HUES6 (cell line): ENCODE measurements at regions not wholly inside any gene's neighbourhood (a gene's known extent, or its start where the extent isn't known, plus 50 kb on each side); places are given as distances from the start of the nearest gene placed in this dataset.

Source experiments
- H3K27ac ChIP-seq: 2 replicates; pipeline ENCODE4 v1.7.0; 2013; ENCODE audit warnings: low read depth, mild to moderate bottlenecking, low read length, inconsistent platforms
- H3K27me3 ChIP-seq: 2 replicates; pipeline ENCODE4 v1.6.1; 2013; ENCODE audit warnings: low read length; ENCODE audit not compliant: control insufficient read depth, insufficient read depth
- H3K36me3 ChIP-seq: 2 replicates; pipeline ENCODE4 v1.6.1; 2013; ENCODE audit warnings: low read length; ENCODE audit not compliant: control insufficient read depth, insufficient read depth
- H3K4me1 ChIP-seq: 2 replicates; pipeline ENCODE4 v1.6.1; 2013; ENCODE audit warnings: low read length; ENCODE audit not compliant: control insufficient read depth, insufficient read depth
- H3K4me3 ChIP-seq: 2 replicates; pipeline ENCODE4 v1.5.1; 2013; ENCODE audit warnings: low read depth, low read length
- H3K9ac ChIP-seq: one replicate; pipeline ENCODE4 v1.6.1; 2013; ENCODE audit warnings: mild to moderate bottlenecking, low read length
- H3K9me3 ChIP-seq: 2 replicates; pipeline ENCODE4 v1.6.1; 2013; ENCODE audit warnings: low read depth, low read length; ENCODE audit not compliant: control insufficient read depth, insufficient read depth

DNA sequence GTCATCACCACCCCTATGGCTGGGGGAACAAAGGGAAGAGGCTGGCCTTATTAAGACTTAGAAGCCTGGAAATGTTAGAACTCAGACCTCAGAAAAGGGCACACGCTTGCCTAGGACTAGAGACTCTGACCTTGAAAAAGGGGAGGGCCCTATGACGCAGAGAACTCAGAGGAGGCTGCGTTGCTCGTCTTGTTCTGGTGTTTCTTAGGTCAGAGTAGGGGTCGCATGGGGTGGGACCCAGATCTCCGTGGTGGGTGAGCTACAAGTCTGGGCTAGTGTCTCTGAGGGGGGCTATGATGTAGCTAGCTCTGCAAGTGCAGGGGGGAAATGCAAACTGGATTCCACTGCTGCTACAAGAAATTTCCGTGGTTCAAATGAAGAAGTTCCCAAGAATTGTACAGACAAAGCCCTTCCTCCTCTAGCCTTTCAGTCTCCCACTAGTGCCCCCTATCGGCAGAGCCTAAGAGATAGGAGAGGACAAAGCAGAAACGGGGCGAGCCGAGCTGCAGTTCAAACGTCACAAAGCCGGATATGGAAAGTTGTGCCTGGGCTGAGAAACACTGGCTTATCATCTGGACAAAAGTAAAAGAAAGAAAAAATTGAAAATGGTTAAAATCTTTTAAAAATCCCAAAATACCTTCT, 392.9 kb upstream of the ROBO2 start:
- H3K9ac ChIP-seq, result no peak overlapping the region
- H3K4me3 ChIP-seq, result no peak overlapping the region
- no peaks in the 10 kb centered on the region for H3K9me3 ChIP-seq
- H3K36me3 ChIP-seq, result no peaks in the 10 kb centered on the region
- H3K27me3 ChIP-seq, result no peaks in the 10 kb centered on the region
- no peaks in the 10 kb centered on the region for H3K4me1 ChIP-seq
- H3K27ac ChIP-seq, result no peak overlapping the region

DNA sequence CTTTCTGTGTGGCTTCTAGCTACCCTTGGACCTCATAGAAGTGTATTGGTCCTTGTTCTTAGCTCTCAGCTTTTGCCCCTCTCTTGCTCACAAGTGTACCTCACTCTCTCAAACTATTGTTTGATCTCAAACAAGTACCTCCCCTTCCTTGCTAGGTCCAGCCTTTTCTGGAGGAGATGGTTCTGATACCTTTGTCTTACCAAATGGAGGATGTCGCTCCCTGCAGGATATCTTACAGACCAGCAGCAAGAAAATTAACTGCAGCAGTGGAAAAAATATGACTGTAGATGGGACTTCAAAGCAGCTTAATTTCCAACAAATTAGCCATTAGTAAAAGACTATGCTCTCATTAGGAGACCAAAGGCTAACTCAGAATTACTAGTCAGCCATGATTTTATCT, 388.1 kb upstream of the ROBO2 start:
- Histone ChIP-seq H3K27ac (no peak overlapping the region), H3K9ac (no peak overlapping the region), H3K9me3 (no peaks in the 10 kb centered on the region), H3K4me3 (no peak overlapping the region), H3K36me3 (no peaks in the 10 kb centered on the region), H3K4me1 (peaks cover 13% of the 10 kb centered on the region; the same call in 1 of the 2 replicates), H3K27me3 (peaks cover 11% of the 10 kb centered on the region; the same call in 1 of the 2 replicates)

DNA sequence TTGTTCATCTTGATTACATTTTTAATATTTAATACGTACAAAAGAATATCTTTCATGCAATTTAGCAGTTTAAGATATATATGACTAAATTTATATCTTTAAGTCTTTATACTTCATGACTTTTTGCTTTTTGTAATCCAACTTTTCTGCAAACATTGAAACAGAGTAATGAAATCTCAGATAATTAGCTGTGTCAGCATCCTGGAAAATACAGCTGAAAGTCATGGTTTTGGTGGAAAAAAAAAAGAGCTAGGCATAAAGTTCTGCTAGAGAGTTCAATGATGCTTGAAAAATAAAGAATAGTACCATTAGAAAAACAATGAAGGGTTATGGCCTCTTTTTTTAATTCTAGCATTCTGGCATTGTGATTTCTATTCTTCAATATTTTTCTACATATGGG, 387.4 kb upstream of the ROBO2 start:
- Histone ChIP-seq H3K9ac (no peak overlapping the region), H3K4me1 (peaks cover 13% of the 10 kb centered on the region; the same call in 1 of the 2 replicates), H3K27me3 (peaks cover 11% of the 10 kb centered on the region; the same call in 1 of the 2 replicates), H3K4me3 (no peak overlapping the region), H3K36me3 (no peaks in the 10 kb centered on the region), H3K9me3 (no peaks in the 10 kb centered on the region), H3K27ac (no peak overlapping the region)

DNA sequence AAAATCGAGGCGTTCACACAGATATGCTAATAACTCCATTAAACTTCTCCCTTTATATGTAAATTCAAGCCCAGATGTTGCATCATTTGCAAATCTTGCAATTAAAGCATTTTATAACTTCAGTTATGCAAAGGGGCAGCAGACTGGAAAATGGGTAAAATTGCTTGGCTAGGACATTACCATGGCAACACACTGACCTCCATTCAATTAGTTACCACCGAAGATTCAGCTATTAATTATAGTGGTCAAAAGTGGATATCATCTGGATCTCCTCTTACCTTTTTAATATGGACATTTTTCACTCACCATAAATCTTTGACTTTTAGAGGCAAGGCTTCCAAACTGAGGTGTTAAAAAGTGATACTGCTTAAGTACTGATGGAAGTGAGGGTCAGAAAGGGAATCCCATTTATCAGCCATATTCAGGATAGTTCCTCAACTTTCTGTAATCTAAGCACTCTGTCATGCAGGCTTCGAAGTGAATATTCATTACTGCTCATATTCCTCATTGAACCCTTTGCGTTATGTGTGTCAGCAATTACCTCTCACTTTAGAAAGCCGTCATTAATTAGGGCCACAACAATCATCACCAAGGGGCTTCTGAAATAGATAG, 386.2 kb upstream of the ROBO2 start:
- Histone ChIP-seq H3K27me3 (peaks cover 11% of the 10 kb centered on the region; the same call in 1 of the 2 replicates), H3K27ac (no peak overlapping the region), H3K4me1 (peaks cover 13% of the 10 kb centered on the region; the same call in 1 of the 2 replicates), H3K4me3 (no peak overlapping the region), H3K9me3 (no peaks in the 10 kb centered on the region), H3K9ac (no peak overlapping the region), H3K36me3 (no peaks in the 10 kb centered on the region)

DNA sequence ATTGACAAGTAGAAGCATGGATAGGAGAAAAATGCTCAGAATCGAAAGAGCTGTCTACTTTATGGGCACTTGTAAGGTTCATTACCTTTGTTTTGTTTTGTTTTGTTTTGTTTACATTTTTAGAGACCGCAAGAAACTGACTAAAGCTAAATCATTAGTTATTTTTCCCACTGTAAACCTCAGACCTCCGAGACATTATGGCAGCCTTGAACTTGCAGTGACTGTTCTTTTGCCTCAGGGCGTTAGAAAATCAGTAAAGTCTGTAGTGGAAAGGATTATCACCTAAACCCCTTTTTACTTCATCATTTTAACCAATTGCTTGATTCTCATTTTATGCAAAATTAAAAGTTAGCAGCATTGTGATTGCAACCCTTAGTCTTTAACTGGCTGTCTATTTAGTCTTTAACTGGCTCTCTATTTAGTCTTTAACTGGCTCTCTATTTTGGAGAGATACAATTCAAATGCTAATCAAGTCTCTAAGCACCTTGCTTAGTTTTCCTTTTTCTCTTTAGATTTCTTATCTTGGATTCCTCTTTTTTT, 383.3 kb upstream of the ROBO2 start:
- Histone ChIP-seq H3K9ac (no peak overlapping the region), H3K27me3 (peaks cover 11% of the 10 kb centered on the region; the same call in 1 of the 2 replicates), H3K36me3 (no peaks in the 10 kb centered on the region), H3K27ac (no peak overlapping the region), H3K4me1 (peaks cover 26% of the 10 kb centered on the region), H3K9me3 (no peaks in the 10 kb centered on the region), H3K4me3 (no peak overlapping the region)

DNA sequence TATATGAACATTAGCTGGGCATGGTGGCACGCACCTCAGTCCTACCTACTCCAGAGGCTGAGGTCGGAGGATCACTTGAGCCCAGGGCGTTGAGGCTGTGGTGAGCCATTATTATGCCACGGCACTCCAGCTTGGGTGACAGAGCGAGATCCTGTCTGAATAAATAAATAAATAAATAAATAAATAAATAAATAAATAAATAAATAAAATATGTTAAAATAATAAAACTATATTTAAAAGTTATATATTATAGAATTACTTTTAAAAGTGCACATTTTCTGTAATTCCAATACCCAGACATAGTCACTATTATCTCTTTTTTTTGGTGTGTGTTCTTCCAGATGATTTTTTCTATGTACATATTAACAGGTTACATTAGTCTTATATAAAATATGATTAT, 382.0 kb upstream of the ROBO2 start:
- Histone ChIP-seq H3K27me3 (peaks cover 11% of the 10 kb centered on the region; the same call in 1 of the 2 replicates), H3K9ac (no peak overlapping the region), H3K4me1 (peaks cover 39% of the 10 kb centered on the region)

DNA sequence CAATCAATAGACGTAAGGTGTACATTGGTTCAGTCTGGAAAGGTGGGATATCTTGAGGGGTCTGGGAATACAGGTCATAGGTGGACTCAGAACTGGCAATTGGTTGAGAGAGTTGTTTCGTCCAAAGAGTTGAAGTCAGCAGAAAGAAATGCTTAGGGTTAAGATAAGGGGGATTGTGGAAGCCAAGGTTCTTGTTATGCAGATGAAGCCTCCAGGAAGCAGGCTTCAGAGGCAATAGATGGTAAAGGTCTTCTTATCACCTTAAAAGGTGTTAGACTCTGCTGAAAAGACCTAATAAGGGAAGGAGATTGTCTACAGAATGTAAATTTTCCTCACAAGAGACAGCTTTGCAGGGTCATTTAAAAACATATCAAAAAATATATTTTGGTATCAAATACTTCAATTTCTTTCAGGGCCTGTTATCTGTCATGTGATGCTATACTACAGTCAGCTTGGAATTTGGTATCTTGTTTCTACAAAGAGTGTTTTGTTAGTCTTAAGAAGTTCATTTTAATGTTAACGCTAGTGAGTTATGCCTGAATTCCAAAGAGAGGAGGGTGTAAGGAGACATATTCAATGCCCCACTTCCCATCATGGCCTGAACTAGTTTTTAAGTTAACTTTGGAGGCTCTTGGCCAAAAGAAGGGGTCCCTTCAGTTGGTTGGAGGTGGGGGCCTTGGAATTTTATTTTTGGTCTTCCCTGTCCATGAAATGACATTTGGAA, 378.2 kb upstream of the ROBO2 start:
- Histone ChIP-seq H3K27ac (peak overlapping the region; percentile 98), H3K9ac (peak overlapping the region; percentile 79), H3K9me3 (no peaks in the 10 kb centered on the region), H3K27me3 (no peaks in the 10 kb centered on the region), H3K4me3 (peak overlapping the region; percentile 29; the same call in 1 of the 2 replicates), H3K36me3 (no peaks in the 10 kb centered on the region), H3K4me1 (peaks cover 48% of the 10 kb centered on the region)

More for the DNA sequence above, 382.0 kb upstream of the ROBO2 start:
- Histone ChIP-seq H3K9me3 (no peaks in the 10 kb centered on the region), H3K36me3 (no peaks in the 10 kb centered on the region), H3K27ac (no peak overlapping the region), H3K4me3 (no peak overlapping the region)

DNA sequence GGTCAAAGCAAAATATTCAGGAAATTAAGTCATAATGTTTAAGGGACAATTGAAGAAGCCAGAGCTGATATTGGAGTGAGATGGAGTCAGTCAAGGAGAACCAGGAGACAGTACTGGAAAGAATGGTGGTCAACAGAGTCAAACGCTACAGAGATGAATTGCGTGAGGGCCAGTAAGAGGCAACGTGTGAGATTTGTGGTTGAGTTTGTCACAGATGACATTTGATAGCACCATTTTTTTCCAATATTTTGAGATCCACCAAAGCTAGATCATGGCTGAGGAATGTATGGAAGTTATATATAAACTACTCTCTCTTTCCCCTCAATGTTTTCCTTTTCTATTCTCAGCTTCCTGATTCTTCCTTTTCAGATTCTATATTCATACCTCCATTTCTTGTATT, 375.1 kb upstream of the ROBO2 start:
- Histone ChIP-seq H3K36me3 (no peaks in the 10 kb centered on the region), H3K9me3 (no peaks in the 10 kb centered on the region), H3K4me1 (peaks cover 46% of the 10 kb centered on the region), H3K4me3 (no peak overlapping the region), H3K9ac (peak overlapping the region; percentile 23), H3K27me3 (no peaks in the 10 kb centered on the region), H3K27ac (peak overlapping the region; percentile 84; the same call in 1 of the 2 replicates)

DNA sequence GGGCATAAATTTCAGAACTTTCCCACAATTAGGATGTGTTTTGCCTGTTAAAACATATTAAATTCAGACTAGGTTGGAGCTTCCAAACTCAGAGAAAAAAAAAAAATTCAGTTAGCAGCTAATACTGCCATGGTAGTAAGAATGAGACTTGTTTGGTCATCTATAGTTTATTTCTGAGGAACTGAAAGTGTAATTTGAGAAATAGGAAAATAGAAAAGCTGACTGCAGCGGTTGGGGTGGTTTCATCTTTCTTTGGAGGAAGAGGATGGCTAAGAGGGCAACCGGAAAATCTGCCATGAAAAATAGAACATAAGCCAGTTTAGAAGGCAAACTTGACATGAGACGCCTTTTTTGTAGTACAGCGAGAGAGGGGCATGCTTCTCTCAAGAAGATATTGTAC, 371.2 kb upstream of the ROBO2 start:
- Histone ChIP-seq H3K27ac (no peak overlapping the region), H3K4me3 (no peak overlapping the region), H3K4me1 (peaks cover 18% of the 10 kb centered on the region), H3K9ac (no peak overlapping the region), H3K36me3 (no peaks in the 10 kb centered on the region), H3K27me3 (no peaks in the 10 kb centered on the region), H3K9me3 (no peaks in the 10 kb centered on the region)

DNA sequence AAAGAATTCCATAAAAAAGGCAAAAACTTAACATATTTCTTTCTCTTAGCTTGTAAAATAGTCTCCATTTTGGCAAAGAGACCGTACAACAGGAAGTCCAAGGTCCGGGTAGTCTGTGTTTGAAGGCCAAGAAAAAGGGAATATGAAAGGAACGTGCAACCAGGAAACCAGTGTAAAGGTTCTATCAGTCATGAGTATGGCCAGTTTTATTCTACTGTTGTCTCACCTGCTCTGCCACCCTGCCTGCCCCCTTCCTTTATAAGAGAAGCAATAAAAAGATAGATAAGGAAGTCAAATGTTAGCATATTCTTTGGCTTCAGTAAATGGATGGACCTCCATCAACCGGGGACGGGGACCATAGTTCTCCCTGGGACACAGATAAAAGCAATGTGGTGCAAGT, 370.6 kb upstream of the ROBO2 start:
- no peak overlapping the region for H3K27ac ChIP-seq
- no peak overlapping the region for H3K4me3 ChIP-seq
- H3K4me1 ChIP-seq, result peaks cover 14% of the 10 kb centered on the region
- no peaks in the 10 kb centered on the region for H3K9me3 ChIP-seq
- no peaks in the 10 kb centered on the region for H3K36me3 ChIP-seq
- H3K9ac ChIP-seq, result no peak overlapping the region
- H3K27me3 ChIP-seq, result no peaks in the 10 kb centered on the region

DNA sequence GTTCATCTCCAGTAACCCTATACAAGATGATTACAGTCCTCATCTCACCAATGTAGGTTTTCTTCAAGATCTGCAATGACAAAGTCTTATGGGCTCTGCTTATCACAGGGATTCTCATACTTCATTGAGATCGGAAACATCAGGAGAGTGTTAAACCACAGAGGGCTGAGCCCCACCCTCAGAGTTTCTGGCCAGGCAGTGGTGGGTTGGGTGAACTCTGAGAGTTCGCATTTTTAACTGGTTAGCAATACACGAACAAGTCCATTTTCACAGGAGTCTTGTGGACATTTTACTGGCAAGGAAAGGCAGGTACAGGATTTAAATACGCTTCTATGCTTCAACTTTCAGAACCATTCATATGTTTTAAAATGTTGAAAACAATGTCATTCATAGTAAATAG, 366.7 kb upstream of the ROBO2 start:
- Histone ChIP-seq H3K27ac (no peak overlapping the region), H3K36me3 (no peaks in the 10 kb centered on the region), H3K4me1 (peaks cover 18% of the 10 kb centered on the region), H3K9ac (no peak overlapping the region), H3K27me3 (no peaks in the 10 kb centered on the region), H3K4me3 (no peak overlapping the region), H3K9me3 (no peaks in the 10 kb centered on the region)
